Suppressor macrophage (primary cell): ENCODE measurements at regions not wholly inside any gene's neighbourhood (a gene's known extent, or its start where the extent isn't known, plus 50 kb on each side); places are given as distances from the start of the nearest gene placed in this dataset.
"Not testable (repeated sequence)": the region's sequence is repeated elsewhere in the genome, so short reads cannot be mapped to it uniquely, and the experiment has no call there.

ENCODE experiments used
- DNase-seq, 4 experiments: peaks; one replicate each; pipeline ENCODE4 v3.0.0-alpha.2; 2020 to 2022

- DNase-seq: no peak
These were observed 213.1 kb upstream of the GAS1 start for GRCh38 chr9:87160148-87161102.

- no peak for DNase-seq
These were observed 219.9 kb upstream of the GAS1 start for GRCh38 chr9:87167161-87167560.

- no peak for DNase-seq
These were observed 220.3 kb upstream of the GAS1 start for GRCh38 chr9:87167582-87167981.

GRCh38 chr9:87178302-87178701 is 231.0 kb upstream of the GAS1 start:
- DNase-seq: no peak

GRCh38 chr9:87179553-87180340 is 232.4 kb upstream of the GAS1 start:
- no peak for DNase-seq

GRCh38 chr9:87180361-87180760 is 233.1 kb upstream of the GAS1 start:
- DNase-seq: no peak

GRCh38 chr9:87180841-87181240 is 233.5 kb upstream of the GAS1 start:
- no peak for DNase-seq

GRCh38 chr9:87181670-87182069 is 234.4 kb upstream of the GAS1 start:
- no peak for DNase-seq

GRCh38 chr9:87184956-87185642 is 237.8 kb upstream of the GAS1 start:
- no peak for DNase-seq

GRCh38 chr9:87187656-87188055 is 240.3 kb upstream of the GAS1 start:
- DNase-seq: no peak

GRCh38 chr9:87189006-87189405 is 241.7 kb upstream of the GAS1 start:
- DNase-seq: no peak

GRCh38 chr9:87193151-87193550 is 245.8 kb upstream of the GAS1 start:
- no peak for DNase-seq

- DNase-seq: no peak
These were observed 246.9 kb upstream of the GAS1 start for GRCh38 chr9:87193925-87194868.

GRCh38 chr9:87195306-87195705 is 248.0 kb upstream of the GAS1 start:
- DNase-seq: no peak

- DNase-seq: no peak
These were observed 250.2 kb upstream of the GAS1 start for GRCh38 chr9:87197349-87198130.

- DNase-seq: no peak
These were observed 251.4 kb upstream of the GAS1 start for GRCh38 chr9:87198716-87199115.

GRCh38 chr9:87199278-87199677 is 252.0 kb upstream of the GAS1 start:
- DNase-seq: no peak

- no peak for DNase-seq
These were observed 252.5 kb upstream of the GAS1 start for GRCh38 chr9:87199782-87200181.

GRCh38 chr9:87201351-87201751 is 254.0 kb upstream of the GAS1 start:
- DNase-seq: no peak

- DNase-seq: no peak
These were observed 258.9 kb upstream of the GAS1 start for GRCh38 chr9:87206064-87206661.

GRCh38 chr9:87210658-87211057 is 263.4 kb upstream of the GAS1 start:
- not testable (repeated sequence) for DNase-seq
